Urinary bladder (tissue), 3 donors: ENCODE measurements at regions not wholly inside any gene's neighbourhood (a gene's known extent, or its start where the extent isn't known, plus 50 kb on each side); places are given as distances from the start of the nearest gene placed in this dataset.

Source experiments
- DNase-seq: peaks from one replicate; pipeline ENCODE4 v3.0.0-alpha.2; 2015; ENCODE audit errors: extremely low spot score
- H3K27ac ChIP-seq: one replicate; pipeline ENCODE4 v1.5.1; 2013; ENCODE audit warnings: low read depth, mild to moderate bottlenecking, moderate library complexity
- H3K36me3 ChIP-seq: one replicate; pipeline ENCODE4 v1.6.1; 2013; ENCODE audit warnings: mild to moderate bottlenecking, moderate library complexity; ENCODE audit not compliant: insufficient read depth
- H3K4me1 ChIP-seq: one replicate; pipeline ENCODE4 v1.6.1; 2013; ENCODE audit warnings: mild to moderate bottlenecking, moderate library complexity; ENCODE audit not compliant: insufficient read depth
- H3K4me3 ChIP-seq: one replicate; pipeline ENCODE4 v1.5.1; 2013; ENCODE audit warnings: low read depth, low read length
- WGBS: extraction: QIAGEN DNeasy Blood & Tissue Kit; methylation state at CpG from one replicate; pipeline ENCODE4 v1.1.7; 2013; 5-methylcytosine and 5-hydroxymethylcytosine counted together
- donor health status: healthy with polysubstance abuse.
- donor health status: healthy.

DNA sequence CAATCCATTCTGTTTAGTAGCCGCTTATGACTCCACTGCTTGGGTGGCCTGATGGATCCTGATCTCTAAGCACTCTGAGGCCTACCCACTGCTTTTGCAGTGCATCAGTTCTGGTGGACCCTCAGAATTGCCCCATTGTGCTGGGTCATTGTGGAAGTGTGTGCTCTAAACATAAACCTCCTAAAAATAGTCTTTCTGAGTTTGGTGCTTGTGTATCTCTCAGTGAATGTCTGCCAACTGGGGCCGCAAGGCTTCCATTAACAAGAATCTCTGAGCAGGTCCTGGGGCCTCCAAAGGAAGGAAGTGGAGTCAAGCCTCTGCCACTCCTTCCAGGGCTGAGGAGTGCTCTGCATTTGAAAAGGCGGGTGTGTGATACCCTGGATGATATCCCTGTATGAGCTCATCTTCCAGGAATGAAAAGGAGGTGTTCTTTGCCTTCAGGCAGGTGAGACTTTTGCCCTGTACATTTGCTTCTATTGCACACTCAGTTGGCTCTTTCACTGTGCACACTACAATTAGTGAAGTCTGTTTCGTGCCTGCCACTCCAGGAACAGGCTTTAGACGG, 80.0 kb upstream of the CACNA2D3 start:
- H3K27ac ChIP-seq = no peak overlapping the region
- H3K36me3 ChIP-seq = no peaks in the 10 kb centered on the region
- no peak overlapping the region for H3K4me3 ChIP-seq
- no peak for DNase-seq
- WGBS = 77% methylated on average over 5 of the region's 5 CpGs
- H3K4me1 ChIP-seq = no peaks in the 10 kb centered on the region

DNA sequence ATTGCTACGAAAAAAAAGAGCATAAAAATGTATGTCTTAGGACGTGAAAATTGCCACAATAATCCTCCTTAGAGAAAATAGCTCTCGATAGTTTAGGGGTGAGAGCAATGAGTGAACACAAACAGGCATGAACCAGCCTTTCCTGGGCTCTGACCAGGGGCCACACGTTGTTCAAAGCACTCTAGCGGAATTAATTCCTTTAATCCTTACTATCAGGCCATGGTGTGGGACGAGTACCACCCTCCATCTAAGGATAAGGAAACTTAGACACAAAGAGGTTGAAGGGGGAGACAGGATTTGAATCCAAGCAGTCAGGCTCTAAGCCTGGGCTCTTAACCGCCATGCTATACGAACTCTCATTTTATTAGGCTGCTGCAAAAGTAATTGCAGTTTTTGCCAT, 81.9 kb upstream of the CACNA2D3 start:
- WGBS = 77% methylated on average over 8 of the region's 8 CpGs
- DNase-seq = no peak
- Histone ChIP-seq H3K4me1 (no peaks in the 10 kb centered on the region), H3K36me3 (no peaks in the 10 kb centered on the region), H3K27ac (no peak overlapping the region), H3K4me3 (no peak overlapping the region)

DNA sequence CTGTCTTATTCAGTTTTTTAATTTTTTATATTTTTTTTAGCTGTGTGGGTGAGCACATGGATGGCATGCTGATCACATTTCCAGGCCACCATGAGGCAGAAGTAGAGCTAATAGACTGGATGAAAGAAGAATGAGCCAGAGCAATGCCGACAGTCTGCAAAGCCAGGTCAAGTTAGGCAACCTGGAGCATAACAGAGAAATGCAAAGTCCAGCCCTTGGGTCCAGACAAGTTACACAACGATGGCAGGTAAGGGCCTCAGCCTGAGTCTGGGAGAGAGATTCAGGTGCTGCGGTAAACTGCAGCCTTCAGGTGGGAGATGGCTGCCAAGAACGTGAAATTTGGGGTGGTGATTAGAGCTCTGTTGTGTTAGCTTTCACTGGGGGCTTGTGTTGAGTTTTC, 84.0 kb upstream of the CACNA2D3 start:
- H3K36me3 ChIP-seq = no peaks in the 10 kb centered on the region
- H3K4me3 ChIP-seq = no peak overlapping the region
- no peaks in the 10 kb centered on the region for H3K4me1 ChIP-seq
- WGBS = 83% methylated on average over 4 of the region's 4 CpGs
- DNase-seq = no peak
- no peak overlapping the region for H3K27ac ChIP-seq

DNA sequence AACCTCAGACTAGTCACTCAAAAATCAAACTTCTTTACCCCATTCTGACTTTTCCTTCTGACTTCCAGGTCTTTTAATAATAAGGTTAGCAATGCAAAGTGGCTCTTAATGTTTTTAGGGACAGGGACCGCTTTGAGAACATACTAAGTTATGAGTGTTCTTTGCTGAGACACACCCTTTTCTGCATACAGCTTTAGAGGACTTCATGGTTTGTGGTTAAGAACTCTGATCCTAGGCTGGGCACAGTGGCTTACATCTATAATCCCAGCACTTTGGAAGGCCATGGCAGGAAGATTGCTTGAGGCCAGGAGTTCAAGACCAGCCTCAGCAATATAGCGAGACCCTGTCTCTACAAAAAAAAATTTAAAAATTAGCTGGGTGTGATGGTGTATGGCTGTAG, 85.8 kb upstream of the CACNA2D3 start:
- no peaks in the 10 kb centered on the region for H3K36me3 ChIP-seq
- H3K4me3 ChIP-seq = no peak overlapping the region
- no peak overlapping the region for H3K27ac ChIP-seq
- no peak for DNase-seq
- H3K4me1 ChIP-seq = no peaks in the 10 kb centered on the region
- WGBS = 95% methylated on average over 2 of the region's 2 CpGs

DNA sequence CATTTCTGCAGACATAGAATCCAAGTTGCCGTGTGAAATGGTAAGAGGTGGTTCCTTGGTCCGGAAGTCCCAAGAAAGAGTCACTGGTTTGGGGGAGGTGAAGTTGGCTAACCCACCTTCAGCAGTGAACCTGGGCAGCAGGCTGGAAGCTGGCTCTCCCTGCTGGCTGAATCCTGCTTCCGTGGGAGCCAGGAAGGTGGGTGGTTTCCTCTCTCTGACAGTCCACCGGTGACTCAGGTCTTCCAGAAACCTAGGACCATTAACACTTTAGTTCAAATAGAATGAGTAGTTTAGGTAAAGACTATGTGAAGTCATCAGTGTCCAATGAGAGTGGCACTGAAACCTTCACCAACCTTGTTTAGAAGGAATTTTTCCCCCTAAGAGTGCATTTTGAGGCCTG, 87.4 kb upstream of the CACNA2D3 start:
- H3K4me3 ChIP-seq = no peak overlapping the region
- no peaks in the 10 kb centered on the region for H3K4me1 ChIP-seq
- H3K27ac ChIP-seq = no peak overlapping the region
- no peaks in the 10 kb centered on the region for H3K36me3 ChIP-seq
- DNase-seq = no peak
- WGBS = 81% methylated on average over 4 of the region's 4 CpGs

DNA sequence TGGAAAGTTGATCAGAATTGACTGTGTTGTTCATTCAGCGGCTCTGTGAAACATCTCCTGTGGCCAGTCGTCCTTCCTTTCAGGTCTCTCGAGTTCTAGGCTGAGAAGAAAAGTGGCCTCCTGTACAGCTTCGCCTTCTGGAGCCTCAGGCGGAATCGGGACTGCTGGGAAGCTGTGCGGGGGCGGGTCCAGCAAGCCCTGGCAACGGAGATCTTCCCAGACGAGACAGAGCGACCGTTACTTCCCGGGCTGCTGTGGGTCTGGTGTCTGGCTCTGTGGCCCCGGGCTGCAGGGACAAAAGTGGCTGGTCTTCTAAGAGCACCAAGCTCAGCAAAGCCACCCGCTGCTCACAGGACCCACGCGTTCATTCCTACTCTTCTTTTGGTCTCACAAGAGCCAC, 88.6 kb upstream of the CACNA2D3 start:
- no peaks in the 10 kb centered on the region for H3K4me1 ChIP-seq
- WGBS = 80% methylated on average over 17 of the region's 17 CpGs
- DNase-seq = no peak
- H3K27ac ChIP-seq = no peak overlapping the region
- no peak overlapping the region for H3K4me3 ChIP-seq
- no peaks in the 10 kb centered on the region for H3K36me3 ChIP-seq

DNA sequence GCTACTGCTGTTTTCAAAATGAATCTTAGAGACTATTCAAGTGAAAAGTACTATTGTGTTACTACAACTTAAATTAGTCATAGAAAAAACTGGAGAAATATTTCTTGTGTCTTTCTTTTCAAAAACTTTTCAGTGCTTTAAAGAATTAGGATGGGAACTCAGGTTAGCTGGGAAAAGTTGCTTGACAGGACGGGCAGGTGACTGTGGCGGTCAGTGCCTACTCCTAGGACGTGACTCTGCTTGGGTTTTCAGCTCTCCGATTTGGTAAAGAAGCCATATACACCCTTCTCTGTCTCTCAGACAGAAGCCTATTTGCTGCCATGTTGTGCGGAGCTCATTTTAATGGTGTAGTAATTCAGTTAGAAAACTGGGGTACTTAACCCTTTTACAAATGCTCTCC, 89.8 kb upstream of the CACNA2D3 start:
- Histone ChIP-seq H3K4me1 (no peaks in the 10 kb centered on the region), H3K36me3 (no peaks in the 10 kb centered on the region), H3K4me3 (no peak overlapping the region), H3K27ac (no peak overlapping the region)
- no peak for DNase-seq
- WGBS = 82% methylated on average over 5 of the region's 5 CpGs

DNA sequence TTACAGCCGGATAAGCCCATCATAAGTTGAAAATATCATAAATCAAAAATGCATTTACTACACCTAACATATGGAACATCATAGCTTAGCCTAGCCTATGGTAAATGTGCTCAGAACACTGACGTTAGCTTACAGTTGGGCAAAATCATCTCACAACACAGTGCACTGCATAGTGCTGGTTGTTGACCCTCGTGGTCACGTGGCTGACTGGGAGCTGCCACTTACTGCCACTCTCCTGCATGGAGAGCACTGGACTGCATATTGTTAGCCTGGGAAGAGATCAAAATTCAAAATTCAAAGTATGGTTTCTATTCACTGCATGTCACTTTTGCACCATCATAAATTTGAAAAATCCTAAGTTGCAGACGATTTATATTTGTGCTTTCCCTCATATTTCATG, 94.0 kb upstream of the CACNA2D3 start:
- DNase-seq = no peak
- Histone ChIP-seq H3K27ac (no peak overlapping the region), H3K4me1 (no peaks in the 10 kb centered on the region), H3K36me3 (no peaks in the 10 kb centered on the region), H3K4me3 (no peak overlapping the region)
- 84% methylated on average over 5 of the region's 5 CpGs for WGBS

DNA sequence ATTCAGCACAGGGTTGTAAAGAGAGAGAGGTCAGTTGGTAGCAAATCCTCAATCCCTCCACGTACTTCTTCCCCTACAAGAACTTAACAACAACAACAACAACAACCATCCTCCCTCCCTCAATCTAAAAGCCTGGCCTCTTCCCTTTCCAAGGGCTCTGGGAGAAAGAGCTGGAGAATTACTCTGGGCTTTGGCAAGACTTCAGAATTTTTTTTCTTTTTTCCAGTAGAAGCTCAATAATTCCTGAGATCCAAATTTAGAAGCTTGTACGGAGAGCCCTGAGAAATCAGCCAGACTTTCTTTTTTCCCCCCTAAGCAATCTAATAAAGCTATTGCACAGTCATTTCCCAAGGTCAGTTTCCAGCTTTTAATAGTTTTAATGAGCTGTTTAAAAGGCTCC, 95.8 kb upstream of the CACNA2D3 start:
- Histone ChIP-seq H3K27ac (no peak overlapping the region), H3K4me3 (no peak overlapping the region), H3K4me1 (no peaks in the 10 kb centered on the region), H3K36me3 (no peaks in the 10 kb centered on the region)
- 20% methylated on average over 2 of the region's 2 CpGs for WGBS
- DNase-seq = no peak

DNA sequence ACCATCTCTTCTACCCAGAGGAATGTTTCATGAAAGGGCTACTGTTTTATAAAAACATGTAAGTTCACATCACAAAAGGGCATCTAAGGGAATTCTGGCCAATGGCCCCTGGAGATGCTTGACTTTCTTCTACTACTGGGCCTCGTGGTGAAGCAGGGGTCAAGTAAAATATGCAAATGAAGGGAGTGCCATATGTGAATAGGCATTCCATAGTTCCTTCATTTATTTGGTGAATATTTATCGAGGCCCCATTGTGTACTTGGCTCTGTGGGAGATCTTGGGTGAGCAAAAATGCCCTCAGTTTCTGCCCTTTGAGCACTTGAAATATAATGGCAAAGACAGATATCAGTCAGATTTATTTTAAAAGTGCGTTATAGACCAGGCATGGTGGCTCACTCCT, 101.3 kb upstream of the CACNA2D3 start:
- H3K27ac ChIP-seq = no peak overlapping the region
- DNase-seq = no peak
- H3K36me3 ChIP-seq = no peaks in the 10 kb centered on the region
- H3K4me3 ChIP-seq = no peak overlapping the region
- no peaks in the 10 kb centered on the region for H3K4me1 ChIP-seq
- WGBS = 83% methylated on average over 3 of the region's 3 CpGs

DNA sequence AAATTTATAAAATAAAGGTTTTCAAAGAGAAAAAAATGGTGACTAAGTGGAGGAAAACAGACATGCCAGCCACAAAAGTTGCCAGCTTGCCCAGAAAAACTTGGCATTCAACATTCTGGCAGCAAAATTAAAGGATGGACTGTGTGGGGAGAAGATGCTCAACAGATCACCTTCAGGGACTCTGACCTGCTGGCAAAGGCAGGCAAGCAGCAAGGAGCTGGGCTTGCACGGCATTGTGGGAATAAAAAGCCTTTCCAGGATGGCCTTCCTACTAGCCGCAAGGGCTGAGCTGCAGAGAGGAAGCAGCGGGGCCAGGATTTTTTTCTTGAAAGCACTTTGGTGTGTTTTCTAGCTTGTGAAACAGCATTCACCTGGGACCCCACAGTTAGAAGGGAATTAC, 101.9 kb upstream of the CACNA2D3 start:
- no peaks in the 10 kb centered on the region for H3K36me3 ChIP-seq
- no peak overlapping the region for H3K4me3 ChIP-seq
- DNase-seq = no peak
- no peak overlapping the region for H3K27ac ChIP-seq
- H3K4me1 ChIP-seq = no peaks in the 10 kb centered on the region
- 82% methylated on average over 3 of the region's 3 CpGs for WGBS

DNA sequence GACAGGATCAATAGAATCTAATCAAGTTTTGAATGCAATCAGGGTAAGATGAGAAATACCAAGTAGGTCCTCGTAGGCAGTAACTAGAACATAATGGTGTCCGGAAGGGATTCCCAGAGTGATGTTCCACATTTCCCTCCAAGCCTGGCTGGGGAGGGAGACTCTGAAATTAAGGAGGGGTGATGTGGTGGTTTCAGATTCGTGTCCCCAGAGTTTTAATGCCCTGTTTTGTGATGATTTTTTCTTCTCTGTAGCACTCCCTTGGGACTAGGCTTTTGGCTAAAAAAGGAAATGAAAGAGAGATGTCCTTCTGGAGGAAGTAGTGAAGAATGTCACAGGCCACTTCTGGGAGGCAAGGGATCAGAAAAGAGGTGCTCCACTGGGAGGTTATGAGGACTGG, 108.3 kb upstream of the CACNA2D3 start:
- H3K4me1 ChIP-seq = no peaks in the 10 kb centered on the region
- WGBS = 53% methylated on average over 3 of the region's 3 CpGs
- H3K4me3 ChIP-seq = no peak overlapping the region
- no peak overlapping the region for H3K27ac ChIP-seq
- DNase-seq = no peak
- H3K36me3 ChIP-seq = no peaks in the 10 kb centered on the region

DNA sequence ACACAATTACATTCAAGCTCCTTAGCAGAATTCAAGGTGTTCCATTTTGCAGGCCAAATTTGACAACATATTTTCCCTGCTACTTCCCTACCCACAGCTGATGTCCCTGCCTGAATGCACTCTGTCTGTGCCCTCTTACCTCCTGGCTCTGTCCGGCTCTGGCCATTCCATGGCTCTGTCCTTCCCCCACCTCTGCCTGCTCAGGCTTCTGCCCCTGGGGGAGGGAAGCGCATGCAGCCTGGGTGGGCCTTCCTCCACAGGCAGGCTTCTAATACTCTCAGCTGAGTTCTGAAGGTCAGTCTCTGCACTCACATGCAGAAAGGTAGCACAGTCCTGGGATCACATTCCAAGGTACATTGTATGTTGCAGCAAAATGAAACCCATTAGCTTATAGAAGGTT, 113.6 kb upstream of the CACNA2D3 start:
- Histone ChIP-seq H3K4me3 (no peak overlapping the region), H3K4me1 (no peaks in the 10 kb centered on the region), H3K27ac (no peak overlapping the region), H3K36me3 (no peaks in the 10 kb centered on the region)
- 57% methylated on average over 2 of the region's 2 CpGs for WGBS
- no peak for DNase-seq

DNA sequence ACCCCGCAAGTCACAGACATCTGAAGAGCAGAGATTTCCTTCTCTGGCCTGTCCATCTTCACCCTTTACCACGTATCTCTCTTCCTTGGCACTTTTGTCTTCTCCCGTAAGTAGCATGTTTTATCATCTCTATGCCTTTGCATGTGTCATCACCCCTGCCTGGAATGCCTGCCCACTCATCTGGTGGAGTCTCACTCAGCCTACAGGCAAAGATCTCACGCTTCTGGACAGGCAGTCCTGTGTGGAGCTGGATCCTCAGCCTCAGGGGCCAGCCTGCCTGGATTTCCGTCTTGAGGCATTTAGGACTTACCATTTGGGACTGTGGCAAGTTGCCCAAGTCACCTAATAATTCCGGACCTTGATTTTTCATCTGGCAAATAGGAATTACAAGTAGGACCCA, 114.3 kb upstream of the CACNA2D3 start:
- WGBS = 61% methylated on average over 6 of the region's 6 CpGs

DNA sequence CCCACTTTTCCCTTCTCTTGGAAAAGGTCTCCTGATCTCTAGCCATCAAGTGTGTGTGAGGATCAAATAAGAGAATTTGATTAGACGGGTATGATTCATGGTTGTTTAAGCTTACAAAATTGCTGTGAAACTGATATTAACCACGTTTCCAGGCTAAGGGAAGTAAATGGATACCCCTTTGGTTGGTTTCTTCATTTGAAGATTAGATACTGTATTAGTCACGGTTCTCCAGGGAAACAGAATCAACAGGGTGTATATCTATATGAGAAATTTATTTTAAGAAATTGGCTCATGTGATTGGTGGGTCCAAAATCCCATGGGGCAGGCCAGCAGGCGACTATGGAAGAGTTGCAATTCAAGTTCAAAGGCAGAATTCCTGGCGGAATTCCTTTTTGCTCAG, 112.7 kb upstream of the SELENOK start:
- no peak for DNase-seq
- H3K4me1 ChIP-seq = no peaks in the 10 kb centered on the region
- H3K36me3 ChIP-seq = no peaks in the 10 kb centered on the region
- no peak overlapping the region for H3K27ac ChIP-seq
- 66% methylated on average over 5 of the region's 5 CpGs for whole genome bisulfite sequencing
- no peak overlapping the region for H3K4me3 ChIP-seq

More for the DNA sequence above, 114.3 kb upstream of the CACNA2D3 start:
- Histone ChIP-seq H3K4me1 (no peaks in the 10 kb centered on the region), H3K27ac (no peak overlapping the region), H3K4me3 (no peak overlapping the region), H3K36me3 (no peaks in the 10 kb centered on the region)
- DNase-seq = no peak
